HG02884 (cell line): ENCODE measurements at regions not wholly inside any gene's neighbourhood (a gene's known extent, or its start where the extent isn't known, plus 50 kb on each side); places are given as distances from the start of the nearest gene placed in this dataset.
"Not testable (repeated sequence)": the region's sequence is repeated elsewhere in the genome, so short reads cannot be mapped to it uniquely, and the experiment has no call there.

Experiments used
- ATAC-seq: cut with Tn5 transposase; IDR thresholded peaks from one replicate; pipeline ENCODE4 v1.9.1; 2021; ENCODE audit warnings: mild to moderate bottlenecking, moderate library complexity; ENCODE audit not compliant: unreplicated experiment

DNA sequence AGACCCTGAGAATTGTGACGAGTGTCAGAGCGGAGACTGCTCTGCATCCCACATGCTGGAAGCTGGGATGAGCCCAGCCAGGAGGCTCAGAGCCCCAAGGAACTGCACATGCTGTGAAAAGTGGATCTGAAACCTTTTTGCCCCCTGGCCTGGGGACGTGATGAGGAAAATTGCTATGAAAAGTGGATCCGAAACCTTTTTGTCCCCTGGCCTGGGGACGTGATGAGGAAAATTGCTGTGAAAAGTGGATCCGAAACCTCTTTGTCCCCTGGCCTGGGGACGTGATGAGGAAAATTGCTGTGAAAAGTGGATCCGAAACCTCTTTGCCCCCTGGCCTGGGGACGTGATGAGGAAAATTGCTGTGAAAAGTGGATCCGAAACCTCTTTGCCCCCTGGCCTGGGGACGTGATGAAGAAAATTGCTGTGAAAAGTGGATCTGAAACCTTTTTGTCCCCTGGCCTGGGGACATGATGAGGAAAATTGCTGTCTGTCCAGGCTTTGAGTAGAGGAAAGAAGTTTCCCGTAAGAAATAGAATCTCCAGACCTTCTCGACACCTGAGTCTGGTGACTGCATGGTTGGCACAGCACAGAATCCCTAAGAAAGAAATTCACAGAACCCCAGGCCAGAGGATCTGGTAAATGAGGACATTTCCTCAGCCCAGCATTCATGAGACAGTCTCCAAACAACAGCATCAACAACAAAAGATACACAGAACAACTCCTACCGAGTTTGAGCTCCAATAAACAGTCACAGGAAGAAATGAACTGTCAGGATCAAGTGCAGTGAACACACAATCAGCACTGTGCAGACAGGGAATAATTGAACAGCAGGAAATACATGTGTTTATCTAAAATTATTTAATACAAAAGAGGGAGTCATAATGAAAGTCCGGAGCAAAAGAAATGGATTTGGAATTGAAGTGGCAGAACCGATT is 188.8 kb downstream of the LAT start:
- not testable (repeated sequence) for ATAC-seq

DNA sequence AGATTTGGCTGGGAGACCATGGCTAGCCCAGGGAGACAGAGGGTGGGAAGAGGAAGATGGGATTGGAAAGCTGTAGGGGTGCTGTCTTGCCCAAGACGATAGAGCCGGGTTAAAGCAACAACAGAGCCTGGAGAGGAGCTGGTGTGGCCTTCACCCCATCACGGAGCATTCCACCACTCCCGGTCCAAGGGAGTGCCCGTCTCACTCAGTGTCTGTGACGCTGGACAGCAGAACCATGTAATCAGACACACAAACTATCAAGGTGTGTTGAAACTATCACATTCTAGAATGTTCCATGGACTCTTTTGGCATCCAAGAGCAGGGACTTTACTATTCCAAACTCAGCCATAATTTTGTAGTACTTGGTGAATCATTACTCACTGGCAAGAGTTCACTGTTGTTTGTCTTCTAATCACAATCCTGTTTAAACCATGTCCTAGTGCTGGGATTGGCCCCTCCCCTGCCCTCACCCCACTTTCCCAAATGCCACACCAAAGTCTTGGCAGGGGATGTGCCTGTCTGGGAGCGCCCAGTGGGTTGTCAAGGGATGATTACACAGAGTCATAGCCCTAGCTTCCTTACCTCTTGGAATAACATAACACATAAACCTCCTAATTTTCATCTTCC is 187.4 kb downstream of the LAT start:
- not testable (repeated sequence) for ATAC-seq

DNA sequence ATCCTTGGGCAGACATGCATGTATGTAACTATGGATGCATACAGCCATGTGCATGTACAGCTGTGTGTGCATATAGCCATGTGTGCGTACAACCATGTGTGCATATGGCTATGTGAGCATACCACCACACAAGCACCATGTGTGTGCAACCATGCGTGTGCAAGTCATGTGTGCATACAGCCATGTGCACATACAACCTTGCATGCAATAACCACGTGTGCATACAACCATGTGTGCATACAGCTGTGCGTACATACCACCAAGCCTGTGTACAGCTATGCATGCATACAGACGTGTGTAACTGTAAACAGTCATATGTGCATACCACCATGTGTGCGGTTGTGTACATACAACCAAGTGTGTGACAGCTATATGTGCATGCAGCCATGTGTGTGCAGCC is 186.4 kb downstream of the LAT start:
- not testable (repeated sequence) for ATAC-seq

DNA sequence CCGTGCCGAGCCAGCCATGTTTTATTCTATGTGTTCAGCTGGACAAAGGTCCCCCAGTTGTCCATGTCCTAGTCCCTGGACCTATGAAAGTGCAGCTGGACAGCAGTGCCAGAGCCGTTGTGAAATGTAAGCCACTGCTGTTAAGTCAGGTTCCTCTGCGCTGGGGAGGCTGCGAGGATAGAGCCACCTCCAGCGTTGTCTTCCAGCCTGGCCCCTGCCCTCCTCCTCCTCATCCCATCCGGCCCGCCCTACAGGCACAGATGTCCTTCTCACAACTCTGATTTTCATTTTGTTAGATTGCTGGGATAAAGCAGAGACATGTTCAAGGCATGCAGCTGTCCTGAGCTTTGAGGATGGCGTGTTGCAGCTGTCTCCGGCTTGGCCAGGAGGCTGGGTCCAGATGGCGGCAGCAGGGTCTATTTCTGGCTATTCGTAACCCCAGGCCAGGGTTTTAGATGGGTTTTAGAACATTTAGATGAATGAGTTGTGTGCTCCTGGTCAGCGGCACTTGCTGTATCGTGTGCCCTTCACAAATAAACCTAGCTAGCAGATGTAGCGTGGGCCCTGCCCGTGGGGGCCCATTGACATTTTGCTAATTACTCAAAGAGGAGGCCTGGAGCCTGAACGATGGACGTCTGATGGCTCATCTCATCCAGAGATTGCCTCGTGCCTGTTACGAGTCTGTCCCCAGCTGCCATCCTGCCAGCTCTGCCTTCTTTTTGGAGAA is 185.7 kb downstream of the LAT start:
- ATAC-seq, result not testable (repeated sequence)

DNA sequence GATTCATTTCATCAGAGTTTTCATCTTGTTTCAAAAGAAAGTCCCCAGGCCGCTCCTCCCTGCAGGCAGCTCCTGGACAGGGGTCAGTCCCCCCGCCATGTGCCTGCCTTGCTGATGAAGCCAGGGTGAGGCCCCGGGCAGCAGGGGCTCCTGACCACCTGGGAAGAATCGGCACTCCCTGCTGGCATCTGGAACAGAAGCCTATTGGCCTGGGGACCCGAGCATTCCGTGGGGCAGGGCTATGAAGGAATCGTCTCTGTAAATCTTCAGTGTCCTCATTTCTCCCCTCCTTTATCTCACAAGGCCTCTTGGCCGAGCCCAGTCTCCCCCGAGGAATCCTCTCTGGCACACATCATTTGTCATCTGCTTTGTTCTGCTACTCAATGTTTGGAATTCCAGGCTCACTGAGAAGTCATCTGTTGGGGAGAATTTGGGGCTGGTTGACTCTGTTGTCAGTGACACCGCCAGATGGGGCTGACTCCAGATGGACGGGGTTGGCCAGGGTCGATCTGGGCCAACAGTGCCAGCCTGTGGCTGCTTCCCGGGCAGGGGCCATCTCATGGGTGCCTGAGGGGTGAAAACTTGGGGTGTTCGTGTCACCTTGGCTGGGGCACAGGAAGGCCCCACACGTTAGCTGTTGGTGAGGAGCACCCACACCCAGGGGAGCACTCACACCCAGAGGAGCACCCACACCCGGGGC is 184.6 kb downstream of the LAT start:
- not testable (repeated sequence) for ATAC-seq

DNA sequence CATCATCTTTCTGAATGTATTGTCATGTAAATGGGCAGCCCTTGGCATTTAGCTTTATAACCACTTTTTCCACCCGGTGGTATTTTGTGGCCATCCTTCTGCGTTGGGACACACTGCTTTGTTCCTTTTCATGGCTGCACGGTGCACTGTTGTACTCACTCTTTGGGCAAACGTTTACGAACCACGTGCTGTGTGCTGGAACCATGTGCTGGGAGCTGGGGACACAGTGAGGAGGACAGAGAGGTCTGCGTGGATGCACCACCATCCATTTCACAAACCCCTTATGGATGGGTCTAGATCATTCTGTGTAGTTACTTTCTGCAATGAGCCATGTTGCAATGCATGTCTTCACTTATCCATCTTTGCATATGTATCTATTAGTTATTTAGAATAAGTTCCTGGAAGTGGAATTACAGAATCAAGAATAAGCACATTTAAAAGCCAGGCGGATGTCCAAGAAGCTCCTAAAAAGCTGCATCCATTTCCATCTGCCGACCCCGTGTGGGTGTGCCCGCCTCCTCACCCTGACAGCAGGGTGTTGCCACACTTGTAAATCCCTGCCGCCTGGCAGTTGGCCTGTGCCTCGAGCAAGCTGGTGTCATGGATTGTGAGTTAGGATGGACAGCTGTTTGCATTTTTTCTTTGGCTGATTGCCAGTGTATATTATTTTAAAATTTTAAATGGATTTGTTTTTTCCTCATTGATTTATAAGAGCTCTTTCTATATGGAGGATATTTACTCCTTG is 183.8 kb downstream of the LAT start:
- not testable (repeated sequence) for ATAC-seq

DNA sequence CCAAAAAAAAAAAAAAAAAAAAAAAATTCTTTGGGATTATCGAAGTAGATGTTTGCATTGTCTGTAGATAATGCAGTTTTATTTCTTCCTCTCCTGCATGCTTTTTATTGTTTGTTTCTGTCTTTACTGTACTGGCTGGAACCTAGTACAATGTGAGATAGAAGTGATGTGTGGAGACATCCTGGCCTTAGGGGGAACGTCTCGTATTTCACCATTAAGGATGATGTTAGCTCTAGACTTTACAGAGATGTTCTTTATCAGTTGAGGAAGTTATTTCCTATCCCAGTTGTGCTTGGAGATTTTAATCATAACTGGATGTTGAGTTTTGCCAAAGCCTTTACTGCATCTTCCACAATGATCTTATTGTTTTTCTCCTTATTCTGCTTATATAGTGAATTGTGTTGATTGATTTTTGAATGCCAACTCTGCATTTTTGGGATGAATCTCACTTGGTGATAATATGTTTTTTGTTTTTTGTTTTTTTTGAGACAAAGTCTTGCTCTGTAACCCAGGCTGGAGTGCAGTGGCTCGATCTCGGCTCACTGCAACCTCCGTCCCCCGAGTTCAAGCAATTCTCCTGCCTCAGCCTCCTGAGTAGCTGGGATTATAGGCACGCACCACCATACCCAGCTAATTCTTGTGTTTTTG is 179.7 kb downstream of the LAT start:
- not testable (repeated sequence) for ATAC-seq

DNA sequence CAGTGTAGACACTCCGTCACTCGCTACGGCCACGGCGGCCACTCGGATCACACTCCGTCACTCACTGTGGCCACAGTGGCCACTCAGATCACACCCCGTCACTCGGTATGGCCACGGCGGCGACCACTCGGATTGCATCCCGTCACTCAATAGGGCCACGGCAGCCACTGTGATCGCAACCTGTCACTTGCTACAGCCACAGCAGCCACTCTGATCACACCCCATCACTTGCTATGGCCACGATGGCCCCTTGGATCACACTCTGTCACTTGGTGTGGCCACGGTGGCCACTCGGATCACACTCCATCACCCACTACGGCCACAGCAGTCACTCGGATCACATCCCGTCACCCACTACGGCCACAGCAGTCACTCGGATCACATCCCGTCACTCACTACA is 175.3 kb downstream of the LAT start:
- not testable (repeated sequence) for ATAC-seq

DNA sequence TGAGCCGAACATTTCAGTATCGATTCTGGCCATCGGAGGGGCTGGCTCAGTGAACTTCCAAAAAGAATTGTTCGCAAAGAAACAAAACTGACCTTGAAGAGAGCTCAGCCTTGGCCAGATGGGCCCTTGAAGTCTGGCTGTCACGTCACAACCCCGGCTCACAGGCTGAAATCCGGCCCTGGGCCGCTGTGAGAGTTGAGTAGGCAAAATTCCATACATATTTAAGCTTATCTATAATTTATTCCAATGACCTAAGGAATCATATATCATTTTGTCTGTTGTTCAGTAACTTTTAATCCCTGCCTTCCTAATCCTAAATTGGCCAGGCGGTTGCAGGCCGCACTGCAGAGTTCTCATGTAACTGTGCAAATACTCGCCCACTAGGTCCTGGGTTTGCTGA is 174.8 kb downstream of the LAT start:
- not testable (repeated sequence) for ATAC-seq

DNA sequence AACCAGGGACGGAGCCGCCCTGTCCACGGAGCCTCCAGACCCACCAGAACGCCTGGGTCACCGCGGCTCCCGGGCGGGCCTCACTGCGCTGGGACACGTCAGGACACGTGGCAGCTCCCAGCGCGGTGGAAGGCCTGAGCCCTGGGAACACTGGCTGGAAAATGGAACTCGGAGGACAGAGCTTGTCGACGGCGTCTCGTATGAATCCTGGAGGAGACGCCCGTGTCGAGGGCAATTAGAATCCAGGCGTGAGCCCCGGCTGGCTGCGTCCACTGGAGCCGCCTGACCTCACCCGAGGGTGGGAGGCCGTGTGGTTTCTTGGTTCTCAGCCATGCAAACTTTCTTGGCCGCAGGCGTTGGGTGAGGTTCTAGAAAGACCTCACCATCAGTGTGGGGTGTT is 173.9 kb downstream of the LAT start:
- no peak for ATAC-seq

DNA sequence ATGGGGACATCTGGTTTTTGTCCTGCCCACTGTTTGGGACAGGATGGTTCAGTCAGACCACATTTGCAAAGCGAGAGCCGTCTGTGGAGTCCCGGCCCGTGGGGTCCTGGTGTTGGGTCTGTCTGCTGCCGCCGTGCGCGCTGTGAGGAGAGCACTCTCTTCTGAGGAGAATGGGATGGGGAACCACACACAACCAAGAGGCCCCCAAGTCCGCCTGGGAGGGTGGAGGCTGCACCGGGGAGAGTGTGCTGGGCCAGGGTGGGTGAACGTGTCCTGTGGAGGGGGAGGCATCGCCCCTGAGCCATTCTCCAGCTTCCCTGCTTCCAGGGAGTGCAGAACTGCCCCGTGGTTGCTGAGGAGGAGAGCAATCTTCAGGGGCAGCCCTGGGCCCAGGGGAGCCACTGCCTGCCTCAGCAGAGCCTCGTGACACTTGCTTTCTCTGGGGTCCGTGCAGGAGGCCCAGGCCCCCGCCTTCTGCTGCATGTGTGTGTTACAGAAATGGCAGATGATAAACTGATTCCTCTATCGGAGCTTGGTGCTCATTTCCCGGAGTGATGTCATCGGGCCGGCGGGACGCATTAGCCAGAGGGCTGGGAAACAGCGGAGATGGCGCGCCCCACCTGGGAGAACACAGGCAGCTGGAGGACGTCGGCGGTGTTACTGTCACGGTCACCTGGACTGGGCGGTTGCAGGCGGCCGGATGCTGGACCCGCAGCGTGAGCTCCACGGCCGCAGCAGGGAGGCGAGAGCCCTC is 173.4 kb downstream of the LAT start:
- not testable (repeated sequence) for ATAC-seq

DNA sequence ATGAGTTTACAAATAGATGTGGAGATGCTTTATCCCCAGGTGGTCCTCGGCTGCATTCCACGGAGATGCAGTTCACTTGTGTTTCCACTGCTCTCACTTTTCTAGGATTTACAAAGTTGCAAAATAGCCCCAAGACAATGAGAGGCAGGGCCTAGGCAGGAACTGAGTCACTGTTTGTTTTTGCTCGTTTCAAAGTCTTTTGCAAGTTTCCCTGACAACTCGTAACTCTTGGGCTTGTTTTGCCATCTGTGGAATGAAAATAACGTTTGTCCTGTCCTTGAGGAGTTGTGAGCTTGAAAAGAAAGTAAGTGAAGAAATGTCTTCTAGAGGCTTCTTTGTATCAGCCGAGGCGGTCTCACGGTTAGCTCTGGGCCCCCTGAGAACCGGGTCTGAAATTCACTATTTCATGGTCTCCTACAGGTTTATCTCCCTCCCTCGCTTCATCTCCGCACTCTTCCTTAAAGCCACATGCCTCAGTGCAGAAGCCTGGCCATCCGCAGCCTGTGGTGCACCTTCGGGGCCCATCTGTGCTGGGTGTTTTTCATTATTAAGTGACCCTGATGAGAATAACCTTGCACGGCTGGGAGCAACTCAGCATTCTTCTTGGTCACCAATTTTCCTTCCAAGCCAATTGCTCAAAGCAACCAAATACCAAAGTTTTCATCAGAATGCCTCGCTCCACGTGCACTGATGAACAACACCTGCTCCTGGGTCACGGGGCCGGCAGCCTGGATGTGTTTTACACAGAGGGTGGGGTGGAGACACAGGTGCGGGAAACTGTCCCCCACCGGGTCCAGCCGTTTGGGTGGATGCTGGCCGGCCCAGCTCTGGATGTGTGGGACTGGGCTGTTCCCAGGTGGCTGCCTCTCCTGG is 172.4 kb downstream of the LAT start:
- ATAC-seq, result not testable (repeated sequence)

DNA sequence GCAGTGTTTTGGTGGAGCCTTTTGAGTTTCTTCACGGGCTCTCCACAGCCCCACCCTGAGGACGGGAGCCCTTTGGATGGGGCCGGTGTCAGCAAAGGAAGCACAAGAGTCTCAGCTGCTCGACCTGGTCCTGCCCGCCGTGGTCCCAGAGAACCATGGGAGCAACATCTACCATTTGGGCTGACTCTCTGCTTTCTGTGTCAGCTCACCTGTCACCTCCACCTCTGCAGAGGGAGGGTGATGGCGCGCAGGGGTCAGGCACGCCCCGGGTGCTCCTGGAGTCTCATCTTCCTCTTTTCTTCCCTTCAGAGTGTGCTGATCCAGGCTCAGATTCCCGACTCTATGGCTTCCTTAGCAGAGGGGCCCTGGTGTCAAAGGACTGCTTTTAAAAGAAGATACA is 171.7 kb downstream of the LAT start:
- ATAC-seq, result no peak

DNA sequence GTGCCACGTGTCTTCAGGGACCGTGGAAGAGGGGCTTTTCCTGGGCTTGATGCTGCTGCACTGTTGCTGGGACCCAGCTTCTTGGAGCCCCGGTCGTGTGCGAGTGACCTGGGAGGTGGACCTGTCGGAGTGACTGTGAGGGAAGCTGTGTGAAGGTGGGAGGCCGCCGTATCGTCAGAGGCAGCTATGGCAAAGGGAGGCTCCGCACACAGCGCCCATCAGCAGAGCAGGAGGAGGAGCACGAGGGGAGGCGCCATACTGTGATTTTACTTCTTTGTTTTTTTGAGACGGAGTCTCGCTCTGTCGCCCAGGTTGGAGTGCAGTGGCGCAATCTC is 171.0 kb downstream of the LAT start:
- not testable (repeated sequence) for ATAC-seq

DNA sequence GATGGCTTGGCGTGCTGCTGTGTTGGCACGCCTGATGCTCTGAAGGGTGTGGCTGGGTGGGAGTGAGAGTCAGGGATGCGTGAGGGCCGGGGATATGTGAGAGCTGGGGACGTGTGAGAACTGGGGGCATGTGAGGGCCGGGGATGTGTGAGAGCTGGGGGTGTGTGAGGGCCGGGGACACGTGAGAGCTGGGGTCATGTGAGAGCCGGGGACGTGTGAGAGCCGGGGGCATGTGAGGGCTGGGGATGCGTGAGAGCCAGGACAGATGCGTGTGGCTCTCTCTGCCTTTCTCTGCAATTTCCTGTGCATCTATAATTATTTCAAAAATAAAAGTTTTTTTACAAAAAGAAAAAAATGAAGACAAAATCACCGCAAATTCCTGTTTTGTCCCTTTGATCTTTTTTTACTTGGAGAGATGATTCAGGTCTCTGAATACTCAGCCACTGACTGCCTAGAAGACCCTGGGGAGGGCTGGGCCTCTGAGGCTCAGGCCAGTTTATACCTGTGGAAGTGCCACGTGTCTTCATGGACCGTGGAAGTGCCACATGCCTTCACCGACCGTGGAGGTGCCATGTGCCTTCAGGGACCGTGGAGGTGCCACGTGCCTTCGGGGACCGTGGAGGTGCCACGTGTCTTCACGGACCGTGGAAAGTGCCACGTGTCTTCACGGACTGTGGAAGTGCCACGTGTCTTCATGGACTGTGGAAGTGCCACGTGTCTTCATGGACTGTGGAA is 170.4 kb downstream of the LAT start:
- ATAC-seq, result not testable (repeated sequence)

DNA sequence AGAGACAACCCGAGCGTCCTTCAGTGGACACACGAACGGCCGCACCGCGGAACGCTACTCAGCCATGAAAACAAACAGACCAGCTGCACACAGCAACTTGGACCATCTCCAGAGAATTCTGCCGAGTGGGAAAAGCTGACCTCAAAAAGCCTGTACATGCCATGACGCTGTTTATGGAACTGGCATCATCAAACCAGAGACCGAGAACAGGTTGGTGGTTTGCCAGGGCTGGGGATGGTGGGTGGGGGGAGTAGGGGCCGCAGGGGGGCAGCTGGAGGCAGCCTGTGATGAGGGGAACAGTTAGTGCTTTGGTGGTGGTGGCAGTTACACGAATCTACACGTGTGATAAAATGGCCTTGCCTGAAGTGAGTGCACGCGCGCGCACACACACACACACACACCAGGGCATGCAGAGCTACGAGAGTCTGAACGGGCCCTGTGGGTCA is 169.8 kb downstream of the LAT start:
- ATAC-seq, result no peak

DNA sequence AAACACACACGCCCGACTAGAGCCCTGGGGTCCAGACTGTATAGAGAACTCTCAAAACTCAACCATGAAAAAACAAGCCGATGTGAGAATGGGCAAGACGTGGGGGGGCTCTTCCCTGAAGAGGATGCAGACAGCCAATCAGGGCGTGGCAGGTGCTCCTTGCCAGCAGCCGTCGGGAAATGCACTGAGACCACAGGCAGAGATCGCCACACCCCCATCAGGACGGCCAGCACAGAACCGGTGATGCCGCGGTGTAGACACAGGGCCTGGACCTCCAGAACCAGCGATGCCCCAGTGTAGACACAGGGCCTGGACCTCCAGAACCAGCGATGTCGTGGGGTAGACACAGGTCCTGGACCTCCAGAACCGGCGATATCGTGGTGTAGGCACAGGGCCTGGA is 169.2 kb downstream of the LAT start:
- no peak for ATAC-seq
